PFSK-1 (cell line): ENCODE measurements at regions not wholly inside any gene's neighbourhood (a gene's known extent, or its start where the extent isn't known, plus 50 kb on each side); places are given as distances from the start of the nearest gene placed in this dataset.

Experiments
- FOXP2 ChIP-seq: optimal IDR thresholded peaks from 2 replicates; pipeline ENCODE3; 2011; ENCODE audit warnings: borderline replicate concordance, control low read depth, inconsistent platforms; ENCODE audit not compliant: insufficient read depth; ENCODE audit errors: extremely low read length, extremely low read depth
- POLR2AphosphoS5 ChIP-seq: IDR thresholded peaks from 2 replicates; pipeline ENCODE4 v1.6.1; 2012; ENCODE audit warnings: low read depth, mild to moderate bottlenecking, control low read depth, low read length, moderate library complexity
- REST ChIP-seq, 2 experiments: IDR thresholded peaks; 2 replicates each; pipeline versions ENCODE4 v1.6.1 to v1.8.0; 2011 to 2012; ENCODE audit warnings: low read depth in 2 of 2, low read length in 2 of 2, control low read depth in 1 of 2, inconsistent platforms in 1 of 2, mild to moderate bottlenecking in 1 of 2, moderate library complexity in 1 of 2; ENCODE audit not compliant: insufficient read depth in 1 of 2
- SIN3A ChIP-seq: IDR thresholded peaks from 2 replicates; pipeline ENCODE4 v1.6.1; 2012; ENCODE audit warnings: mild to moderate bottlenecking, low read length, moderate library complexity, borderline replicate concordance; ENCODE audit not compliant: insufficient read depth
- TAF1 ChIP-seq: IDR thresholded peaks from 2 replicates; pipeline ENCODE4 v1.6.1; 2012; ENCODE audit warnings: low read length, control low read depth, borderline replicate concordance; ENCODE audit not compliant: insufficient read depth

GRCh38 chr6:106035655-106036054, 50.5 kb upstream of the PRDM1 start:
- TF ChIP-seq FOXP2, result no peak
- no peak for TF ChIP-seq REST (IDR thresholded peaks at IDR 0.05; ENCODE audit: insufficient read depth in 1 of 2, low read depth in 2 of 2, low read length in 2 of 2)
- TF ChIP-seq SIN3A, result no peak
- no peak for TF ChIP-seq TAF1
- no peak for TF ChIP-seq POLR2AphosphoS5

GRCh38 chr6:106033806-106034205, 52.3 kb upstream of the PRDM1 start:
- TF ChIP-seq REST (IDR thresholded peaks at IDR 0.05; ENCODE audit: insufficient read depth in 1 of 2, low read depth in 2 of 2, low read length in 2 of 2), result no peak
- no peak for TF ChIP-seq FOXP2
- no peak for TF ChIP-seq POLR2AphosphoS5
- TF ChIP-seq TAF1, result no peak
- TF ChIP-seq SIN3A, result no peak

GRCh38 chr6:106027758-106028157, 58.4 kb upstream of the PRDM1 start:
- TF ChIP-seq TAF1 (no peak), REST (IDR thresholded peaks at IDR 0.05; ENCODE audit: insufficient read depth in 1 of 2, low read depth in 2 of 2, low read length in 2 of 2) (no peak), SIN3A (no peak), POLR2AphosphoS5 (no peak), FOXP2 (no peak)

- no peak for TF ChIP-seq TAF1
- no peak for TF ChIP-seq FOXP2
- TF ChIP-seq SIN3A, result no peak
- no peak for TF ChIP-seq POLR2AphosphoS5
- TF ChIP-seq REST (IDR thresholded peaks at IDR 0.05; ENCODE audit: insufficient read depth in 1 of 2, low read depth in 2 of 2, low read length in 2 of 2), result no peak
These were observed 59.1 kb upstream of the PRDM1 start for GRCh38 chr6:106026748-106027715.

- TF ChIP-seq FOXP2 (no peak), POLR2AphosphoS5 (no peak), TAF1 (no peak), SIN3A (no peak), REST (IDR thresholded peaks at IDR 0.05; ENCODE audit: insufficient read depth in 1 of 2, low read depth in 2 of 2, low read length in 2 of 2) (no peak)
These were observed 60.5 kb upstream of the PRDM1 start for GRCh38 chr6:106025655-106026054.
